ENCODE measurements at regions not wholly inside any gene's neighbourhood (a gene's known extent, or its start where the extent isn't known, plus 50 kb on each side); places are given as distances from the start of the nearest gene placed in this dataset.

GRCh38 chr9:134226221-134226930, 62.0 kb upstream of the RNU6ATAC start:
- dilution Hi-C loops (cut with MboI; ENCODE audit: extremely low pct_ligation_motif_present, low sequenced_read_pairs) = no loop called here
- H3K36me3 ChIP-seq (ENCODE audit: control insufficient read depth in 2 of 2, extremely low read depth in 1 of 2, insufficient read depth in 2 of 2, low read length in 2 of 2) = no peaks in the 10 kb centered on the region
- DNase-seq (ENCODE audit: low read depth, low spot score) (no peak), FAIRE-seq (no peak)
- no peak overlapping the region for H3K9ac ChIP-seq (ENCODE audit: control insufficient read depth, extremely low read depth, insufficient read depth, low read length)
- peaks cover 5% of the 10 kb centered on the region for H3K4me1 ChIP-seq (ENCODE audit: control insufficient read depth, extremely low read depth, insufficient read depth, low read length)
- peaks cover 34% of the 10 kb centered on the region for H3K27me3 ChIP-seq (ENCODE audit: control insufficient read depth, extremely low read depth, insufficient read depth, low read length)
- TF ChIP-seq CTCF (optimal IDR thresholded peaks at IDR 0.05 in 1 of 3, IDR thresholded peaks at IDR 0.05 in 1 of 3, conservative IDR thresholded peaks at IDR 0.05 in 1 of 3; ENCODE audit: extremely low read depth in 1 of 3, insufficient read depth in 2 of 3, low read length in 3 of 3) = no peak
- TF ChIP-seq EZH2 (IDR thresholded peaks at IDR 0.05; ENCODE audit: low read length) = no peak
- H2AFZ ChIP-seq (ENCODE audit: control insufficient read depth, low read length) = no peak overlapping the region
- H3K79me2 ChIP-seq (ENCODE audit: control insufficient read depth, insufficient read depth, low read length) = no peaks in the 10 kb centered on the region
- no peak overlapping the region for H3K27ac ChIP-seq (ENCODE audit: control insufficient read depth, insufficient read depth, low read length)
- H3K9me3 ChIP-seq (ENCODE audit: control insufficient read depth, low read depth, low read length) = no peaks in the 10 kb centered on the region
- H3K4me3 ChIP-seq (ENCODE audit: control insufficient read depth in 2 of 3, extremely low read depth in 1 of 3, insufficient read depth in 2 of 3, low read depth in 1 of 3, low read length in 3 of 3) = no peak overlapping the region
- no peak overlapping the region for H3K4me2 ChIP-seq (ENCODE audit: control insufficient read depth, extremely low read depth, insufficient read depth, low read depth, low read length)
- no peaks in the 10 kb centered on the region for H4K20me1 ChIP-seq (ENCODE audit: control insufficient read depth, extremely low read depth, insufficient read depth, low read length)
- H3K9me1 ChIP-seq (ENCODE audit: control insufficient read depth, extremely low read depth, insufficient read depth, low read length) = no peaks in the 10 kb centered on the region

- FAIRE-seq = no peak
- H3K9me1 ChIP-seq (ENCODE audit: control insufficient read depth, extremely low read depth, insufficient read depth, low read length) = no peaks in the 10 kb centered on the region
- no peak overlapping the region for H3K9ac ChIP-seq (ENCODE audit: control insufficient read depth, extremely low read depth, insufficient read depth, low read length)
- no peaks in the 10 kb centered on the region for H3K4me1 ChIP-seq (ENCODE audit: control insufficient read depth, extremely low read depth, insufficient read depth, low read length)
- H3K9me3 ChIP-seq (ENCODE audit: control insufficient read depth, low read depth, low read length) = no peaks in the 10 kb centered on the region
- H3K27me3 ChIP-seq (ENCODE audit: control insufficient read depth, extremely low read depth, insufficient read depth, low read length) = peaks cover 43% of the 10 kb centered on the region
- no peaks in the 10 kb centered on the region for H4K20me1 ChIP-seq (ENCODE audit: control insufficient read depth, extremely low read depth, insufficient read depth, low read length)
- no peak overlapping the region for H2AFZ ChIP-seq (ENCODE audit: control insufficient read depth, low read length)
- no peak overlapping the region for H3K4me2 ChIP-seq (ENCODE audit: control insufficient read depth, extremely low read depth, insufficient read depth, low read depth, low read length)
- H3K36me3 ChIP-seq (ENCODE audit: control insufficient read depth in 2 of 2, extremely low read depth in 1 of 2, insufficient read depth in 2 of 2, low read length in 2 of 2) = no peaks in the 10 kb centered on the region
- no peak for DNase-seq (ENCODE audit: low read depth, low spot score)
- no peak overlapping the region for H3K27ac ChIP-seq (ENCODE audit: control insufficient read depth, insufficient read depth, low read length)
- H3K79me2 ChIP-seq (ENCODE audit: control insufficient read depth, insufficient read depth, low read length) = no peaks in the 10 kb centered on the region
- H3K4me3 ChIP-seq (ENCODE audit: control insufficient read depth in 2 of 3, extremely low read depth in 1 of 3, insufficient read depth in 2 of 3, low read depth in 1 of 3, low read length in 3 of 3) = no peak overlapping the region
- dilution Hi-C loops (cut with MboI; ENCODE audit: extremely low pct_ligation_motif_present, low sequenced_read_pairs) = no loop called here
- no peak for TF ChIP-seq CTCF (optimal IDR thresholded peaks at IDR 0.05 in 1 of 3, IDR thresholded peaks at IDR 0.05 in 1 of 3, conservative IDR thresholded peaks at IDR 0.05 in 1 of 3; ENCODE audit: extremely low read depth in 1 of 3, insufficient read depth in 2 of 3, low read length in 3 of 3)
- TF ChIP-seq EZH2 (IDR thresholded peaks at IDR 0.05; ENCODE audit: low read length) = no peak
Observed at GRCh38 chr9:134227451-134228411, 63.4 kb upstream of the RNU6ATAC start.

Data from keratinocyte (primary cell).